ENCODE measurements at regions not wholly inside any gene's neighbourhood (a gene's known extent, or its start where the extent isn't known, plus 50 kb on each side); places are given as distances from the start of the nearest gene placed in this dataset.

DNA sequence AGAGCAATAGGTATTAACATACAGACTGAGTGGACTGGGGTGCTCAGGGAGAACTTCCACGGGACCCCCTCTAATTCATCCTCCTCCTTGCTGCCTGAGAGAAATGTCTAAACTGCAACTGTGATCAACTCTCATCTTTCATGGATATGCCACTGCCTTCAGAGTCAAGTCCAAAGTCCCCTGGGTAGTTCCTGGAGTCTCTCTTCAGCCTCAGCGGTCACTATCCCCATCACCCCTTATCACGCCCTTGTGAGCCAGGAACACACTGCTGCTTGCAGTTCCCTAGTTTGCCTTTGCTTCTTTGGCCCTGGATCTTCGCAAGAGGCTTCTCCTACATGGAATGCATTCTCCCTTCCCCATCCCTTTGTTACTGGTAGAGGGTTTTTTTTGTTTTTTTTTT is 58.7 kb upstream of the AUTS2 start:
- TF ChIP-seq, protein P1, sequence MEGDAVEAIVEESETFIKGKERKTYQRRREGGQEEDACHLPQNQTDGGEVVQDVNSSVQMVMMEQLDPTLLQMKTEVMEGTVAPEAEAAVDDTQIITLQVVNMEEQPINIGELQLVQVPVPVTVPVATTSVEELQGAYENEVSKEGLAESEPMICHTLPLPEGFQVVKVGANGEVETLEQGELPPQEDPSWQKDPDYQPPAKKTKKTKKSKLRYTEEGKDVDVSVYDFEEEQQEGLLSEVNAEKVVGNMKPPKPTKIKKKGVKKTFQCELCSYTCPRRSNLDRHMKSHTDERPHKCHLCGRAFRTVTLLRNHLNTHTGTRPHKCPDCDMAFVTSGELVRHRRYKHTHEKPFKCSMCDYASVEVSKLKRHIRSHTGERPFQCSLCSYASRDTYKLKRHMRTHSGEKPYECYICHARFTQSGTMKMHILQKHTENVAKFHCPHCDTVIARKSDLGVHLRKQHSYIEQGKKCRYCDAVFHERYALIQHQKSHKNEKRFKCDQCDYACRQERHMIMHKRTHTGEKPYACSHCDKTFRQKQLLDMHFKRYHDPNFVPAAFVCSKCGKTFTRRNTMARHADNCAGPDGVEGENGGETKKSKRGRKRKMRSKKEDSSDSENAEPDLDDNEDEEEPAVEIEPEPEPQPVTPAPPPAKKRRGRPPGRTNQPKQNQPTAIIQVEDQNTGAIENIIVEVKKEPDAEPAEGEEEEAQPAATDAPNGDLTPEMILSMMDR (IDR thresholded peaks at IDR 0.05; ENCODE audit: insufficient read depth, low read depth, low read length) = no peak
- no peak for TF ChIP-seq EZH2 (IDR thresholded peaks at IDR 0.05; ENCODE audit: insufficient read depth, low read length)

Data from astrocyte (in vitro differentiated cells and primary cell).